Fibroblast of lung (primary cell): ENCODE measurements at regions not wholly inside any gene's neighbourhood (a gene's known extent, or its start where the extent isn't known, plus 50 kb on each side); places are given as distances from the start of the nearest gene placed in this dataset.

ENCODE experiments used
- CTCF ChIP-seq, 2 donors: IDR thresholded peaks in 1 of 2; conservative IDR thresholded peaks in 1 of 2; 1 replicate in 1 of 2; 2 replicates in 1 of 2; pipeline ENCODE4 v1.5.1; 2011 to 2012; ENCODE audit warnings: low read length in 2 of 2, control low read depth in 1 of 2, inconsistent platforms in 1 of 2, low read depth in 1 of 2, mild to moderate bottlenecking in 1 of 2
- EZH2 ChIP-seq: IDR thresholded peaks from 2 replicates; pipeline ENCODE4 v1.5.1; 2012; ENCODE audit warnings: low read length, control low read depth, mild to moderate bottlenecking; ENCODE audit errors: missing control alignments

- no peak for TF ChIP-seq EZH2
- no peak for TF ChIP-seq CTCF (conservative IDR thresholded peaks at IDR 0.05 in 1 of 2, IDR thresholded peaks at IDR 0.05 in 1 of 2; ENCODE audit: low read depth in 1 of 2, low read length in 2 of 2)
Observed at GRCh38 chr16:62700426-62701294, 664.4 kb upstream of the CDH8 start.
